HepG2 (cell line): ENCODE measurements at regions not wholly inside any gene's neighbourhood (a gene's known extent, or its start where the extent isn't known, plus 50 kb on each side); places are given as distances from the start of the nearest gene placed in this dataset.

Experiments
- ATAC-seq: fragments of 200-7000 bp; cut with Tn5 transposase; 3 replicates; pipeline ENCODE4 v1.9.1; 2020; ENCODE audit warnings: mild to moderate bottlenecking, moderate library complexity
- BruUV-seq: library from RNA; stranded (reverse); fragments of 400-500 nt; replicated peaks from 2 replicates; lab custom pipeline; 2021; lab: Mats Ljungman, UMichigan
- CTCF ChIA-PET: fragments of 300-600 bp; formaldehyde crosslinking; extraction: SDS; loops from one replicate; lab custom pipeline; 2021; ENCODE audit warnings: low total read pairs, inconsistent platforms, low intra/inter-chr PET ratio; lab: Yijun Ruan, JAX
- POLR2A ChIA-PET: fragments of 350-600 bp; sonication (Branson Sonifier 250); formaldehyde crosslinking; loops from one replicate; lab custom pipeline; 2020; ENCODE audit warnings: antibody characterized with exemption, inconsistent platforms; lab: Yijun Ruan, JAX
- DNase-seq: peaks from one replicate; pipeline ENCODE4 v3.0.0-alpha.2; 2015; ENCODE audit warnings: low spot score
- FAIRE-seq: peaks from 3 replicates; lab custom pipeline; 2011; peaks lifted over from hg19 to GRCh38; lab: Jason Lieb, UNC
- H2AFZ ChIP-seq: one replicate; pipeline ENCODE4 v1.6.1; 2011; ENCODE audit warnings: low read length, inconsistent platforms
- H3K27ac ChIP-seq: fragments of 300-600 bp; 3 replicates; pipeline ENCODE4 v1.8.0; 2011; ENCODE audit warnings: mixed run types, mild to moderate bottlenecking, mixed read lengths, low read length, inconsistent platforms; ENCODE audit not compliant: insufficient read depth; ENCODE audit errors: extremely low read length
- H3K27me3 ChIP-seq, 2 experiments: fragments of 200-600 bp in 1 of 2; 2 replicates in 1 of 2; 3 replicates in 1 of 2; pipeline versions ENCODE4 v1.6.0 to v1.8.0; 2011; ENCODE audit warnings: low read length in 2 of 2, mild to moderate bottlenecking in 2 of 2, moderate library complexity in 2 of 2, inconsistent platforms in 1 of 2; ENCODE audit not compliant: insufficient read depth in 2 of 2, control insufficient read depth in 1 of 2
- H3K36me3 ChIP-seq, 2 experiments: fragments of 200-600 bp in 1 of 2; replicated peaks in 1 of 2; 2 replicates in 1 of 2; 3 replicates in 1 of 2; pipeline versions ENCODE4 v1.5.1 to v1.8.0; 2011; ENCODE audit warnings: low read length in 2 of 2, inconsistent platforms in 1 of 2; ENCODE audit not compliant: insufficient read depth in 2 of 2, control insufficient read depth in 1 of 2
- H3K4me1 ChIP-seq: 2 replicates; pipeline ENCODE4 v1.5.1; 2012; ENCODE audit warnings: low read length, inconsistent platforms; ENCODE audit not compliant: insufficient read depth
- H3K4me2 ChIP-seq: 2 replicates; pipeline ENCODE4 v1.6.0; 2011; ENCODE audit warnings: low read depth, low read length, inconsistent platforms
- H3K4me3 ChIP-seq, 3 experiments: fragments of 200-600 bp in 1 of 3; sonication (generic), shearing (Covaris generic) in 1 of 3; replicated peaks in 1 of 3; 2 replicates each; pipeline ENCODE4 v1.5.1; 2011 to 2016; ENCODE audit warnings: low read length in 3 of 3, inconsistent platforms in 2 of 3, low read depth in 2 of 3, mild to moderate bottlenecking in 2 of 3, control low read depth in 1 of 3, mixed read lengths in 1 of 3; ENCODE audit not compliant: insufficient read depth in 1 of 3
- H3K79me2 ChIP-seq: one replicate; pipeline ENCODE4 v1.6.1; 2011; ENCODE audit warnings: low read length, inconsistent platforms; ENCODE audit not compliant: insufficient read depth
- H3K9ac ChIP-seq: 2 replicates; pipeline ENCODE4 v1.6.0; 2011; ENCODE audit warnings: mild to moderate bottlenecking, low read depth, low read length, inconsistent platforms; ENCODE audit not compliant: insufficient read depth
- H3K9me3 ChIP-seq: 2 replicates; pipeline ENCODE4 v1.5.1; 2012; ENCODE audit warnings: mild to moderate bottlenecking, low read length
- H4K20me1 ChIP-seq: 2 replicates; pipeline ENCODE4 v1.6.0; 2011; ENCODE audit warnings: inconsistent platforms, mild to moderate bottlenecking, low read length, moderate library complexity; ENCODE audit not compliant: insufficient read depth
- ATF1 ChIP-seq: IDR thresholded peaks from 2 replicates; pipeline ENCODE4 v1.6.1; 2016; ENCODE audit warnings: mild to moderate bottlenecking, control low read depth
- ATF6 ChIP-seq: sonication (generic); formaldehyde crosslinking; conservative IDR thresholded peaks from 2 replicates; pipeline ENCODE4 v1.4.0; 2020; ENCODE audit warnings: missing genetic modification reagents
- HOXD1 ChIP-seq: sonication (generic); formaldehyde crosslinking; IDR thresholded peaks from 2 replicates; pipeline ENCODE4 v1.5.0; 2020; ENCODE audit warnings: missing genetic modification reagents
- KDM6A ChIP-seq: IDR thresholded peaks from 2 replicates; pipeline ENCODE4 v1.6.1; 2016; ENCODE audit warnings: low read depth
- KLF15 ChIP-seq: sonication (generic); formaldehyde crosslinking; IDR thresholded peaks from 2 replicates; pipeline ENCODE4 v1.8.1; 2023; ENCODE audit warnings: borderline replicate concordance, mild to moderate bottlenecking, inconsistent platforms, missing genetic modification reagents, mixed read lengths
- POGZ ChIP-seq: sonication (generic); formaldehyde crosslinking; IDR thresholded peaks from 2 replicates; pipeline ENCODE4 v1.4.0; 2020; ENCODE audit warnings: mild to moderate bottlenecking, missing genetic modification reagents
- SMAD3 ChIP-seq: sonication (generic); formaldehyde crosslinking; IDR thresholded peaks from 2 replicates; pipeline ENCODE4 v1.4.0; 2020; ENCODE audit warnings: missing genetic modification reagents
- SSRP1 ChIP-seq: IDR thresholded peaks from 2 replicates; pipeline ENCODE4 v1.6.1; 2016; ENCODE audit warnings: control low read depth
- ZBTB37 ChIP-seq: sonication (generic); formaldehyde crosslinking; IDR thresholded peaks from 2 replicates; pipeline ENCODE4 v1.4.0; 2020; ENCODE audit warnings: mild to moderate bottlenecking, missing genetic modification reagents
- ZIK1 ChIP-seq: sonication (generic); formaldehyde crosslinking; IDR thresholded peaks from 2 replicates; pipeline ENCODE4 v1.5.0; 2020; ENCODE audit warnings: mild to moderate bottlenecking, low read depth, missing genetic modification reagents, borderline replicate concordance
- ZNF225 ChIP-seq: sonication (generic); formaldehyde crosslinking; IDR thresholded peaks from 2 replicates; pipeline ENCODE4 v1.4.0; 2020; ENCODE audit warnings: mild to moderate bottlenecking, missing genetic modification reagents
- ZNF335 ChIP-seq: sonication (generic); formaldehyde crosslinking; IDR thresholded peaks from 2 replicates; pipeline ENCODE4 v1.4.0; 2020; ENCODE audit warnings: missing genetic modification reagents
- ZNF383 ChIP-seq: sonication (generic); formaldehyde crosslinking; IDR thresholded peaks from 2 replicates; pipeline ENCODE4 v1.4.0; 2020; ENCODE audit warnings: missing genetic modification reagents, mild to moderate bottlenecking, borderline replicate concordance
- ZNF44 ChIP-seq: sonication (generic); formaldehyde crosslinking; IDR thresholded peaks from 2 replicates; pipeline ENCODE4 v1.5.1; 2020; ENCODE audit warnings: mild to moderate bottlenecking, missing genetic modification reagents
- ZNF558 ChIP-seq: sonication (generic); formaldehyde crosslinking; IDR thresholded peaks from 2 replicates; pipeline ENCODE4 v1.9.0; 2022; ENCODE audit warnings: mild to moderate bottlenecking, missing genetic modification reagents, borderline replicate concordance
- ZNF652 ChIP-seq: IDR thresholded peaks from 2 replicates; pipeline ENCODE4 v1.6.1; 2016; ENCODE audit warnings: low read depth, borderline replicate concordance
- ZNF737 ChIP-seq: sonication (generic); formaldehyde crosslinking; IDR thresholded peaks from 2 replicates; pipeline ENCODE4 v1.5.0; 2020; ENCODE audit warnings: missing genetic modification reagents, mild to moderate bottlenecking, borderline replicate concordance
- ZNF773 ChIP-seq: sonication (generic); formaldehyde crosslinking; IDR thresholded peaks from 2 replicates; pipeline ENCODE4 v1.4.0; 2020; ENCODE audit warnings: missing genetic modification reagents, borderline replicate concordance
- whole genome bisulfite sequencing: methylation state at CpG from one replicate; pipeline ENCODE4 v1.1.6; 2017; ENCODE audit warnings: low lambda C conversion rate; 5-methylcytosine and 5-hydroxymethylcytosine counted together
- in situ Hi-C: cut with HindIII; loops from 2 replicates; pipeline ENCODE4 v1.10.0; 2017; ENCODE audit warnings: low pct_unique_long_range_greater_than_20kb; ENCODE audit not compliant: extremely low pct_ligation_motif_present
- intact Hi-C: fragments of 100-400 bp; cut with micrococcal nuclease; formaldehyde crosslinking; loops from one replicate; pipeline ENCODE4 v1.10.0; 2022; ENCODE audit not compliant: unreplicated experiment
- TF ChIP-seq, protein P1 (sequence below): sonication (generic); formaldehyde crosslinking; IDR thresholded peaks from 2 replicates; pipeline ENCODE4 v1.4.0; 2020; ENCODE audit warnings: mild to moderate bottlenecking, missing genetic modification reagents

DNA sequence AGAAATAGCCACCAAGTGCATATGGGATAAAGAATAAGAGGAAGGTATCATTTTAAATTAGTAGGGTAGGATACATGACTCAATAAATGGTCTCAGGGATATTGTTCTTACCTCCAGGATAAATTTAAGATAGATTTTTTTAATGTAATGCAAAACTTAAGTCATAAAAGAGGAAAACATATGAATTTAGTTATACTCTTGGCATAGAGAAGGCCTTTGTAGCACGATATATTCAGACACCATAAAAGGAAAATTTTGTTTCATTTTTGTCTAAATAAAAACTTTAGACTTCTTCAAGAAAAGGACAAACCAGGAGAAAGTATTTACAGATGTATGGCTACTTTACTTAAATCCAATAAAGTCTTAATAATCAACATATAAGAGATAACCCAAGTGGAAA is 78.5 kb upstream of the CAB39 start:
- ChIA-PET CTCF (no interaction called here), POLR2A (no interaction called here)
- Histone ChIP-seq H2AFZ (no peak overlapping the region), H3K4me3 (no peak overlapping the region), H4K20me1 (no peaks in the 10 kb centered on the region), H3K27me3 (no peaks in the 10 kb centered on the region; a peak in 1 of 5 replicates), H3K27ac (no peak overlapping the region), H3K36me3 (no peaks in the 10 kb centered on the region)
- TF ChIP-seq ATF6 (CRISPR knock-in tag) (no peak), ZNF737 (no peak), ZNF225 (CRISPR knock-in tag) (no peak), KDM6A (CRISPR knock-in tag) (no peak), SMAD3 (CRISPR knock-in tag) (no peak), ZBTB37 (no peak), KLF15 (no peak), SSRP1 (CRISPR knock-in tag) (no peak), ZNF558 (CRISPR knock-in tag) (no peak), ZNF652 (CRISPR knock-in tag) (no peak), POGZ (no peak), ZNF773 (CRISPR knock-in tag) (no peak), HOXD1 (CRISPR knock-in tag) (no peak), ZNF44 (CRISPR knock-in tag) (no peak), ZNF383 (CRISPR knock-in tag) (no peak), ZIK1 (CRISPR knock-in tag) (no peak), ATF1 (CRISPR knock-in tag) (no peak), ZNF335 (CRISPR knock-in tag) (no peak)
- TF ChIP-seq, protein P1, sequence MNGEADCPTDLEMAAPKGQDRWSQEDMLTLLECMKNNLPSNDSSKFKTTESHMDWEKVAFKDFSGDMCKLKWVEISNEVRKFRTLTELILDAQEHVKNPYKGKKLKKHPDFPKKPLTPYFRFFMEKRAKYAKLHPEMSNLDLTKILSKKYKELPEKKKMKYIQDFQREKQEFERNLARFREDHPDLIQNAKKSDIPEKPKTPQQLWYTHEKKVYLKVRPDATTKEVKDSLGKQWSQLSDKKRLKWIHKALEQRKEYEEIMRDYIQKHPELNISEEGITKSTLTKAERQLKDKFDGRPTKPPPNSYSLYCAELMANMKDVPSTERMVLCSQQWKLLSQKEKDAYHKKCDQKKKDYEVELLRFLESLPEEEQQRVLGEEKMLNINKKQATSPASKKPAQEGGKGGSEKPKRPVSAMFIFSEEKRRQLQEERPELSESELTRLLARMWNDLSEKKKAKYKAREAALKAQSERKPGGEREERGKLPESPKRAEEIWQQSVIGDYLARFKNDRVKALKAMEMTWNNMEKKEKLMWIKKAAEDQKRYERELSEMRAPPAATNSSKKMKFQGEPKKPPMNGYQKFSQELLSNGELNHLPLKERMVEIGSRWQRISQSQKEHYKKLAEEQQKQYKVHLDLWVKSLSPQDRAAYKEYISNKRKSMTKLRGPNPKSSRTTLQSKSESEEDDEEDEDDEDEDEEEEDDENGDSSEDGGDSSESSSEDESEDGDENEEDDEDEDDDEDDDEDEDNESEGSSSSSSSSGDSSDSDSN (CRISPR knock-in tag): no peak
- TF ChIP-seq, all 625 proteins: peak for 0
- DNase-seq (no peak), ATAC-seq (no peak), FAIRE-seq (no peak)
- H3K4me2 ChIP-seq: no peak overlapping the region
- no peaks in the 10 kb centered on the region for H3K9me3 ChIP-seq
- in situ Hi-C loops: no loop called here
- intact Hi-C loops: loop anchor here (10.0 kb wide), 1 partner anchor 161 kb away; no protein-coding TSS in a partner anchor
- H3K79me2 ChIP-seq: no peaks in the 10 kb centered on the region
- 6% methylated on average over 1 of the region's 1 CpG for WGBS
- no TSS peak for BruUV-seq
- no peak overlapping the region for H3K9ac ChIP-seq
- no peaks in the 10 kb centered on the region for H3K4me1 ChIP-seq
